CD4-positive, alpha-beta T cell (primary cell): ENCODE measurements at regions not wholly inside any gene's neighbourhood (a gene's known extent, or its start where the extent isn't known, plus 50 kb on each side); places are given as distances from the start of the nearest gene placed in this dataset.

Experiments
- ATAC-seq: fragments of 200-7000 bp; cut with Tn5 transposase; one replicate; pipeline ENCODE4 v1.10.0; 2022; ENCODE audit warnings: mild to moderate bottlenecking; ENCODE audit not compliant: poor library complexity
- CTCF ChIA-PET: fragments of 350-600 bp; sonication (Branson Sonifier 250); formaldehyde crosslinking; loops from one replicate; lab custom pipeline; 2021; ENCODE audit warnings: antibody characterized with exemption, inconsistent platforms; lab: Charles Lee
- POLR2A ChIA-PET: fragments of 350-600 bp; sonication (Branson Sonifier 250); formaldehyde crosslinking; loops from one replicate; lab custom pipeline; 2021; ENCODE audit warnings: antibody characterized with exemption, inconsistent platforms; lab: Charles Lee
- DNase-seq, 14 experiments: peaks; one replicate each; pipeline ENCODE4 v3.0.0-alpha.2; 2013 to 2020; ENCODE audit warnings: mixed read lengths in 2 of 14
- H3K27ac ChIP-seq, 2 donors: one replicate each; pipeline versions ENCODE4 v1.5.1 to v1.7.0; 2013; ENCODE audit warnings: low read length in 2 of 2, low read depth in 1 of 2, mild to moderate bottlenecking in 1 of 2
- H3K27me3 ChIP-seq, 2 experiments: 1 replicate in 1 of 2; 2 replicates in 1 of 2; pipeline versions ENCODE4 v1.6.1 to v1.7.0; 2013; ENCODE audit warnings: low read length in 2 of 2, control low read depth in 1 of 2, mild to moderate bottlenecking in 1 of 2, moderate library complexity in 1 of 2; ENCODE audit not compliant: insufficient read depth in 2 of 2, control insufficient read depth in 1 of 2
- H3K36me3 ChIP-seq: one replicate; pipeline ENCODE4 v1.6.1; 2013; ENCODE audit warnings: low read length, control low read depth; ENCODE audit not compliant: insufficient read depth
- H3K4me1 ChIP-seq: one replicate; pipeline ENCODE4 v1.6.1; 2013; ENCODE audit warnings: low read length, control low read depth; ENCODE audit not compliant: insufficient read depth
- H3K4me3 ChIP-seq: one replicate; pipeline ENCODE4 v1.5.1; 2013; ENCODE audit warnings: mild to moderate bottlenecking, low read length, moderate library complexity
- H3K9me3 ChIP-seq, 2 experiments: 1 replicate in 1 of 2; 2 replicates in 1 of 2; pipeline versions ENCODE4 v1.6.1 to v1.7.0; 2013; ENCODE audit warnings: low read length in 2 of 2, mild to moderate bottlenecking in 2 of 2, control low read depth in 1 of 2, moderate library complexity in 1 of 2; ENCODE audit not compliant: control insufficient read depth in 1 of 2, insufficient read depth in 1 of 2
- H3K27ac Mint-ChIP-seq: one replicate; pipeline ENCODE4 v1.8.0; 2020; ENCODE audit warnings: mixed read lengths
- H3K27me3 Mint-ChIP-seq: one replicate; pipeline ENCODE4 v1.8.0; 2021; ENCODE audit warnings: mixed read lengths
- H3K36me3 Mint-ChIP-seq: one replicate; pipeline ENCODE4 v1.8.0; 2021; ENCODE audit warnings: low read depth, mixed read lengths
- H3K4me1 Mint-ChIP-seq: one replicate; pipeline ENCODE4 v1.8.0; 2021; ENCODE audit warnings: low read depth, mixed read lengths
- H3K4me3 Mint-ChIP-seq: one replicate; pipeline ENCODE4 v1.8.0; 2020; ENCODE audit warnings: mild to moderate bottlenecking, mixed read lengths
- H3K9me3 Mint-ChIP-seq: one replicate; pipeline ENCODE4 v1.8.0; 2020; ENCODE audit warnings: mixed read lengths
- CTCF ChIP-seq: fragments of 200-600 bp; IDR thresholded peaks from one replicate; pipeline ENCODE4 v1.8.0; 2022; ENCODE audit warnings: antibody characterized with exemption, mild to moderate bottlenecking
- intact Hi-C, 2 experiments: fragments of 100-400 bp; cut with DNase I in 1 of 2; cut with micrococcal nuclease in 1 of 2; formaldehyde crosslinking; loops; one replicate each; pipeline versions ENCODE4 v1.15.1 to v1.9.0; 2023 to 2025; cut with DNase I, micrococcal nuclease

GRCh38 chr13:84654654-84655275, 772.5 kb upstream of the SLITRK1 start:
- H3K9me3 ChIP-seq: no peaks in the 10 kb centered on the region
- Mint-ChIP-seq H3K9me3 (peaks cover 2% of the 10 kb centered on the region), H3K27ac (no peak overlapping the region), H3K27me3 (no peaks in the 10 kb centered on the region), H3K4me3 (no peak overlapping the region), H3K36me3 (no peaks in the 10 kb centered on the region), H3K4me1 (no peaks in the 10 kb centered on the region)
- ChIA-PET POLR2A (no interaction called here), CTCF (no interaction called here)
- no peaks in the 10 kb centered on the region for H3K36me3 ChIP-seq
- intact Hi-C loops: no loop called here
- no peaks in the 10 kb centered on the region for H3K4me1 ChIP-seq
- H3K4me3 ChIP-seq: no peak overlapping the region
- no peaks in the 10 kb centered on the region for H3K27me3 ChIP-seq
- TF ChIP-seq CTCF: no peak
- no peak for DNase-seq
- no peak for ATAC-seq
- H3K27ac ChIP-seq: no peak overlapping the region

GRCh38 chr13:84653915-84654534, 771.8 kb upstream of the SLITRK1 start:
- no peak for ATAC-seq
- H3K36me3 ChIP-seq: no peaks in the 10 kb centered on the region
- H3K27ac ChIP-seq: no peak overlapping the region
- intact Hi-C loops: no loop called here
- no peaks in the 10 kb centered on the region for H3K36me3 Mint-ChIP-seq
- no peak overlapping the region for H3K4me3 ChIP-seq
- no peak for TF ChIP-seq CTCF
- peaks cover 2% of the 10 kb centered on the region for H3K9me3 Mint-ChIP-seq
- H3K27me3 Mint-ChIP-seq: no peaks in the 10 kb centered on the region
- H3K9me3 ChIP-seq: no peaks in the 10 kb centered on the region
- no peaks in the 10 kb centered on the region for H3K27me3 ChIP-seq
- no peaks in the 10 kb centered on the region for H3K4me1 Mint-ChIP-seq
- no peak for DNase-seq
- H3K4me3 Mint-ChIP-seq: no peak overlapping the region
- POLR2A ChIA-PET: no interaction called here
- H3K27ac Mint-ChIP-seq: no peak overlapping the region
- H3K4me1 ChIP-seq: no peaks in the 10 kb centered on the region
- CTCF ChIA-PET: no interaction called here

GRCh38 chr13:84651705-84652104, 769.4 kb upstream of the SLITRK1 start:
- Mint-ChIP-seq H3K4me3 (no peak overlapping the region), H3K27ac (no peak overlapping the region), H3K36me3 (no peaks in the 10 kb centered on the region), H3K9me3 (peaks cover 2% of the 10 kb centered on the region), H3K27me3 (no peaks in the 10 kb centered on the region), H3K4me1 (no peaks in the 10 kb centered on the region)
- intact Hi-C loops: no loop called here
- ChIA-PET CTCF (no interaction called here), POLR2A (no interaction called here)
- no peaks in the 10 kb centered on the region for H3K4me1 ChIP-seq
- no peaks in the 10 kb centered on the region for H3K36me3 ChIP-seq
- ATAC-seq: no peak
- H3K27me3 ChIP-seq: no peaks in the 10 kb centered on the region
- H3K27ac ChIP-seq: no peak overlapping the region
- no peak for TF ChIP-seq CTCF
- H3K4me3 ChIP-seq: no peak overlapping the region
- DNase-seq: no peak
- H3K9me3 ChIP-seq: no peaks in the 10 kb centered on the region
